ENCODE measurements at regions not wholly inside any gene's neighbourhood (a gene's known extent, or its start where the extent isn't known, plus 50 kb on each side); places are given as distances from the start of the nearest gene placed in this dataset.

DNA sequence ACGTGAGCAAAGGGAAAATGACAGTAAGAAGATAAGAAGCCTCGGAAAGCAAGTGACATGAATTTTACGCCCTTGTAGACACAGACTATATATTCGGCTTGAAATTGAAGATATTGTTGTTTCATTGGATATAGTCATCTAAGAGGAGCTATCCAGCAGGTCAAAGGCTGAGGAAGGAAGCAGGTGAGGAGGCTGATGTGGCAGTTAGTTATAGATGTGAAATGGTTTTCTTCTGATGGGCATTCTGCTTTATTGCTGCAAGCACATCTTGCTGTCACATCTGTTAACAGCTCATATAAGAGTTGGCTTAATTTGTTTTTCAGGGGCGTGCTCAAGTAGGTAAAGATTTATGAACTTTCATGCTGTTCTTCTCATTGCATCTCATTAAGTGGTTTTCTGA lies 146.1 kb downstream of the KLF5 start:
- TF ChIP-seq CTCF (IDR thresholded peaks at IDR 0.05) (no peak), POLR2A (IDR thresholded peaks at IDR 0.05) (no peak)

All from ovary (tissue), 3 donors.